SU-DHL-6 (cell line): ENCODE measurements at regions not wholly inside any gene's neighbourhood (a gene's known extent, or its start where the extent isn't known, plus 50 kb on each side); places are given as distances from the start of the nearest gene placed in this dataset.

ENCODE experiments used
- CTCF ChIP-seq: fragments of 200-600 bp; sonication (generic); IDR thresholded peaks from one replicate; pipeline ENCODE4 v1.5.1; 2017; ENCODE audit warnings: antibody characterized with exemption, mild to moderate bottlenecking, low read length, moderate library complexity; ENCODE audit not compliant: insufficient read depth, poor library complexity, severe bottlenecking
- EZH2phosphoT487 ChIP-seq: fragments of 200-600 bp; sonication (generic), shearing (Covaris generic); conservative IDR thresholded peaks from 2 replicates; pipeline ENCODE4 v1.6.1; 2018; ENCODE audit warnings: mild to moderate bottlenecking, antibody characterized with exemption, low read length, moderate library complexity, mixed read lengths

DNA sequence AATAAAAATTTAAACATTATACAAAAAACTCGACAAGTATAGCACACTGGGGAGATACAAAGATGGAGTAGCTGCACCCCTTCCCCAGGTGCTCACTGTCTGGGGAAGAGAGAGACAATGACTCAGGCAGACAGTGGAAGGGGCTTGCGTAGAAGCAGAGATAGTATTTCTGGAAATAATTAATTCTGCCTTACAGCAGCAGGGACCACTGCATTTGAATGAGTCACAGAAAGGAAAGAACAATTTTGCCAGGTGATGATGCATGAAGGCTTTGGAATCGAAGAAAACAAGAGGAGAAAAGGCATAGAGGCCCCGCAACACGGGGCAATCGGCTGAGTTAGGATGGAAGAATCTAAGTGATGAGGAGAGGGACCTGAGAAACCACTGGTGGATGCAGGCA is 447.4 kb downstream of the EFNB2 start:
- TF ChIP-seq CTCF = no peak
- TF ChIP-seq EZH2phosphoT487 = no peak
